ENCODE measurements at regions not wholly inside any gene's neighbourhood (a gene's known extent, or its start where the extent isn't known, plus 50 kb on each side); places are given as distances from the start of the nearest gene placed in this dataset.

- no peak overlapping the region for H3K4me3 ChIP-seq (ENCODE audit: low read depth, low read length)
- TF ChIP-seq CTCF (IDR thresholded peaks at IDR 0.05; ENCODE audit: borderline replicate concordance, insufficient read depth, low read depth, low read length), result no peak
These were observed 700.7 kb upstream of the FZD8 start for GRCh38 chr10:36342781-36343180.

- H3K4me3 ChIP-seq (ENCODE audit: low read depth, low read length), result no peak overlapping the region
- no peak for TF ChIP-seq CTCF (IDR thresholded peaks at IDR 0.05; ENCODE audit: borderline replicate concordance, insufficient read depth, low read depth, low read length)
These were observed 699.4 kb upstream of the FZD8 start for GRCh38 chr10:36341471-36341870.

- TF ChIP-seq CTCF (IDR thresholded peaks at IDR 0.05; ENCODE audit: borderline replicate concordance, insufficient read depth, low read depth, low read length), result no peak
- H3K4me3 ChIP-seq (ENCODE audit: low read depth, low read length), result no peak overlapping the region
These were observed 694.2 kb upstream of the FZD8 start for GRCh38 chr10:36336315-36336714.

- no peak overlapping the region for H3K4me3 ChIP-seq (ENCODE audit: low read depth, low read length)
- no peak for TF ChIP-seq CTCF (IDR thresholded peaks at IDR 0.05; ENCODE audit: borderline replicate concordance, insufficient read depth, low read depth, low read length)
These were observed 691.4 kb upstream of the FZD8 start for GRCh38 chr10:36333446-36333845.

GRCh38 chr10:36332926-36333325 is 690.8 kb upstream of the FZD8 start:
- H3K4me3 ChIP-seq (ENCODE audit: low read depth, low read length), result no peak overlapping the region
- TF ChIP-seq CTCF (IDR thresholded peaks at IDR 0.05; ENCODE audit: borderline replicate concordance, insufficient read depth, low read depth, low read length), result no peak

GRCh38 chr10:36331121-36331520 is 689.0 kb upstream of the FZD8 start:
- TF ChIP-seq CTCF (IDR thresholded peaks at IDR 0.05; ENCODE audit: borderline replicate concordance, insufficient read depth, low read depth, low read length), result no peak
- H3K4me3 ChIP-seq (ENCODE audit: low read depth, low read length), result no peak overlapping the region

- no peak for TF ChIP-seq CTCF (IDR thresholded peaks at IDR 0.05; ENCODE audit: borderline replicate concordance, insufficient read depth, low read depth, low read length)
- H3K4me3 ChIP-seq (ENCODE audit: low read depth, low read length), result no peak overlapping the region
These were observed 683.7 kb upstream of the FZD8 start for GRCh38 chr10:36325815-36326214.

All from GM12875 (cell line).